HFF-Myc (cell line): ENCODE measurements at regions not wholly inside any gene's neighbourhood (a gene's known extent, or its start where the extent isn't known, plus 50 kb on each side); places are given as distances from the start of the nearest gene placed in this dataset.

Experiments
- DNase-seq: peaks from one replicate; pipeline ENCODE4 v3.0.0-alpha.2; 2011; ENCODE audit warnings: low read depth; ENCODE audit errors: extremely low read depth
- H3K4me3 ChIP-seq: replicated peaks from 2 replicates; pipeline ENCODE4 v1.5.1; 2011; ENCODE audit warnings: low read depth, mild to moderate bottlenecking, control low read depth, low read length
- TF ChIP-seq, protein P1 (sequence below): IDR thresholded peaks from 2 replicates; pipeline ENCODE4 v1.5.1; 2012; ENCODE audit warnings: mild to moderate bottlenecking, low read depth, low read length, control low read depth; ENCODE audit errors: missing control alignments

DNA sequence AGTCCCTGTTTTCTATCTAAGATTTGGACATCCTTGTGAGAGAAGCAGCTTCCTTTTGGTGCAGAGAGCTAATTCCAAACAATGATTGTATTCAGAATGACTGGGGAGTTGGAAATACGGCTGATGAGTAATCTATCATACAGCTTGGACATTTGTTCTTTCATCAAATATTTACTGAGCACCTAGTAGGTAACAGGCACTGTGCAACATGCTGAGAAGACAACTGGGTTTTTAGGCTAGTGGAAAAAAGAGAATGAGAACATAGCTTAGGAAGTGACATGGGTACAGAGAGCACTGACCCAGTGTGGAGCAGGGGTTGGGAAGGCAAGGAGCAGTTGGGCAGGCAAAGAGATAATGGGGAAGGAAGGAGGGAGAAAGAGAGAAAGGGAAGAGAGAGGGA lies 87.5 kb downstream of the TBX19 start:
- H3K4me3 ChIP-seq = no peak overlapping the region
- TF ChIP-seq, protein P1, sequence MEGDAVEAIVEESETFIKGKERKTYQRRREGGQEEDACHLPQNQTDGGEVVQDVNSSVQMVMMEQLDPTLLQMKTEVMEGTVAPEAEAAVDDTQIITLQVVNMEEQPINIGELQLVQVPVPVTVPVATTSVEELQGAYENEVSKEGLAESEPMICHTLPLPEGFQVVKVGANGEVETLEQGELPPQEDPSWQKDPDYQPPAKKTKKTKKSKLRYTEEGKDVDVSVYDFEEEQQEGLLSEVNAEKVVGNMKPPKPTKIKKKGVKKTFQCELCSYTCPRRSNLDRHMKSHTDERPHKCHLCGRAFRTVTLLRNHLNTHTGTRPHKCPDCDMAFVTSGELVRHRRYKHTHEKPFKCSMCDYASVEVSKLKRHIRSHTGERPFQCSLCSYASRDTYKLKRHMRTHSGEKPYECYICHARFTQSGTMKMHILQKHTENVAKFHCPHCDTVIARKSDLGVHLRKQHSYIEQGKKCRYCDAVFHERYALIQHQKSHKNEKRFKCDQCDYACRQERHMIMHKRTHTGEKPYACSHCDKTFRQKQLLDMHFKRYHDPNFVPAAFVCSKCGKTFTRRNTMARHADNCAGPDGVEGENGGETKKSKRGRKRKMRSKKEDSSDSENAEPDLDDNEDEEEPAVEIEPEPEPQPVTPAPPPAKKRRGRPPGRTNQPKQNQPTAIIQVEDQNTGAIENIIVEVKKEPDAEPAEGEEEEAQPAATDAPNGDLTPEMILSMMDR = no peak
- DNase-seq = no peak

DNA sequence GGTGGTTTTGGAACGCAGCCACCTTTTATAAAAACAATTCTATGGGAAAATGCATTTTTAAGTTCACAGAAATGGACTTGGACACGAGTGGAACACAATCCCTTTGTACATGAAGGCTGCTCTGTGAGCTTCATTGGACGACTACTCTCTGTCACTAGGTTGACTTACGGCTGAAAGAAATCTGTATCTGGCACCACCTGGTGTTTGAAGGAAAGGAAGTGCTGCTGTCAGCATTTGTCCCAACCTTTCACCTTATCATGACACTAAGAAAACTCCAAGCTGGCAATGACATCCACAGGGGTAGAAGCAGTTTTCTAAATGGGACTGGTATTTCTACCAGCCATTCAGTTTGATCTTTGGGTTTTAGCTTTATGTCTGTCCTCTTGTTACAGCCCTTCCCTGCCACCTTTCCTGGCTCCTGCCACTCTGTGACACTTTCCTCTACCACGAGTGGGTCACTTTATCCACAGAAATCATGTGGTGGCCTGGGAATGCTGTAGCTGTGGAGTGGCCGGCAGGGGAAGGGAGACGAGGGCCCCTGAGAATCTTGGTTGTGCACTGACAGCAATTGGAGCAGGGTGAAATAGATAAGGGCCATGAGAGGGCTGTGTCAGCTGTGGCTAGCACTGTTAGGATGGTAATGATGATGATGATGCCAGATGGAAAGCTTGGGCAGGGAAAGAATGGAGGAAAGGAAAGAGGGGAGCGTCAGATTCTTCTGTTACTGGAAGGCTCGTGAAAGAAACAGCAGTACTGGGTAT lies 85.2 kb downstream of the TBX19 start:
- DNase-seq = no peak
- H3K4me3 ChIP-seq = no peak overlapping the region
- TF ChIP-seq, protein P1 = no peak
